Stimulated activated CD8-positive, alpha-beta memory T cell treated with anti-CD3 and anti-CD28 coated beads, Interleukin-4, amount 100 ng/mL, for 24 hours (primary cell): ENCODE measurements at regions not wholly inside any gene's neighbourhood (a gene's known extent, or its start where the extent isn't known, plus 50 kb on each side); places are given as distances from the start of the nearest gene placed in this dataset.
"Not testable (repeated sequence)": the region's sequence is repeated elsewhere in the genome, so short reads cannot be mapped to it uniquely, and the experiment has no call there.

ENCODE experiments used
- DNase-seq: peaks from one replicate; pipeline ENCODE4 v3.0.0-alpha.2; 2020; ENCODE audit warnings: low read depth

DNA sequence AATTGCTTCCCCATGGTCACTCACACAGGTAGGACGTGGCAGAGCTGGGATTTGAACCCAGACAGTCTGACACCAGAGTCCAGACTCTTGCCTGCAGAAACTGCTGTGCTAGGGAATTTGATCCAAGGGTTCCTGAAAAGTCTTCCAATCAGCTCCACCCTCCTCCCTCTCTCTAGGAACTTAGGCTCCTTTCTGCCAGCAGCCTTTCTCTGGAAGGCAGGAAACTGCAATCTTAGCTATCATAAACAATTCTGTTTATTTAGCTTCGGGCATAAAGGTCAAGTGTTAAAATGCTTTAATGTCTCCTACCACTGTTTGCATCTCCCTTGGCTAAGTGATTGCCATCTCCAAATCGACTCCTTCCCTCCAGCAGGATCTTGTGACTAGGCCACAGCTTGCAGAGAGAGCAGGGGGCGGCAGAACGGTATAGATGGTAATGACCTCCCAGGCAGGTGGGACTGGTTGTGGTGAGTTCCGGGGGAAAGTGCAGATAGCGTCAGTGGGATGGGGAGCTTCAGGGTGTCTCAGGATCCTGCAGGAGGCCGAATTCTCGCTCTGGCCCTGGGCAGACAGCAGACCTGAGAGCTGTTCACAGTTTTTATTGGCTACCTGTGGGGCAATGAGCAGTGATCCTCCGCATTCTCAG is 882.4 kb upstream of the EEF2KMT start:
- no peak for DNase-seq

DNA sequence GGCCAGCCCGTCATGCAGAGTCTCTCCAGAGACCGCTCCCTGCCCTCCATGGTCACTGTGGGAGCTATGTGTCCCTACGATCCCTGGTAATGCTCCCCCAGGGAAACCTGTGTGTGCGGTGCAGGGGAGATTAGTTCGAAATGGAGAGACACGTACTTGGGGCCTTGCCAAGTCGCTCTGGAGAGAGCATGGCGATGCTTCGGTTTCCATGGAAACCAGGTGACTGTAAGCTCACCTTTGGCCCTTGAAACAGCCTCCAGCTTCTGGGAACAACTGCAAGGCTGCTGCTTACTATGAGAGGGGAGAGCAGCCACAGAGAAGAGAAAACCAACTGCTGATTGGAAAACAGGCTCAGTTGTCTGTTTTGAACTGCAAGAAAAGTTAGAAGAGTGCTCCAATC is 879.7 kb upstream of the EEF2KMT start:
- no peak for DNase-seq

DNA sequence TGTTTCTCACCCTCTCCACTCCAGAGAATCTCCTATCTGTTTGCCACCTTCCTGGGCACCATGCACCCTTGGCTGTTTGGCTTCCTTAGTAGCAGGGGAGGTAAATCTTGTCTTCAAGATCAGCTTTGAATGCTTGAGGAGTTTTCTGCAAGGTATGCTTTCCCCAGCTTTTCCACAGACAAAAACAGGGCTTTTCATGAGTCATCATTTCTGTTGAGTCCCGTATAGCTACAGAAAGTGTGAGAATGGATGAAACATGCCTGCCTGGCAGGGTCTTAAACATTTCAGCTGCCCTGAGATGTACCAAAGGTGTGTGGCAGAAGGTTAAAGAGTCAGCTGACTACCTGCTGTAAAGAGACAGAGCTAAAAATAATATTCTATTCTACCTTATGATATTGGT is 875.2 kb upstream of the EEF2KMT start:
- no peak for DNase-seq

DNA sequence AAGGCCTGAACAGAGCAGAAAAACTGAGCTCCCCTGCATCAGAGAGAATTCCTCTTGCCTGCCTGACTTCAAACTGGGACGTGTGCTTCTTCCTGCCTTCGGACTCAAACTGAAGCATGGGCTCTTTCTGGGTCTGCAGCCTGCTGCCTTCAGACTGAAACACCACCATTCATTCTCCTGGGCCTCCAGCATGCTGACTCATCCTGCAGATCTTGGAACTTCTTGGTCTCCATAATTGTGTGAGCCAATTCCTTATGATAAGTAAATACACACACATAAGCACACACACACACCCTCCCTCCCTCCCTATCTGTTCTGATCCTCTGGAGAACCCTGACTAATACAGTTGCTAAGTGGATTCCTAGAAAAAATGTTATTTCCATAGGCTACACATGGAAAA is 874.3 kb upstream of the EEF2KMT start:
- DNase-seq, result no peak

DNA sequence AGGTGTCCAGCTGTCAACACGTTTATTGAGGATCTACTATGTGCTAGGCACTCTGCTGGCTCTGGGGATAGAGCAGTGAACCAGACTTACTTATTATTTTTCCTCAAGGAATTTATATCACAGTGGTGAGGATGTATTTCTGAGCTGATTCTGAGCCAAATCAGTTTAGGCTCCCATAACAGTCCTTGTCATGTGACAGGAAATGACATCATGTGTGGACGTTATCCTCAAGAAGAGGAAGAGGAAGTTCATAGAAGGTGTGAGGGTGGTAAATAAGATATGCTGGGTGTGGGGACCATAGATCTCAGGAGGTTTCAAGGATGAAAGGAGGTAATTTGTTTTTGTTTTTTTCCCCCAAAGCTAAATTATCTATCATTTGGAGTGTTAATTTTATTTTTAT is 873.5 kb upstream of the EEF2KMT start:
- no peak for DNase-seq

DNA sequence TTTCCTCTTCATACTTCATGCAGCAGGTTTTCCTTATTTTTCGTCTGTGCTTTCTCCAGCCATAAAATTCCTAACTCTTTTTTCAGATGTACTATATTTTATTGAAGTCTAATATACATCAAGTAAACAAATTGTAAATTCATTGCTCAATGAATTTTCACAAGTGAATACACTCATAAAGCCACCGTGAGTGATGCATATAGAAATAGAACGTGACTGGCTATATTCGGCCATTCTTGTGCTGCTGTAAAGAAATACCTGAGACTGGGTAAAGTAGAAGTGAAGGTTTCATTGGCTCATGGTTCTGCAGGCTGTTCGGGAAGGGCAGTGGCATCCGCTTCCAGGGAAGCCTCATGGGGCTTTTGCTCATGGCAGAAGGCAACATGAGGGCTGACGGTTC is 868.4 kb upstream of the EEF2KMT start:
- DNase-seq, result no peak

DNA sequence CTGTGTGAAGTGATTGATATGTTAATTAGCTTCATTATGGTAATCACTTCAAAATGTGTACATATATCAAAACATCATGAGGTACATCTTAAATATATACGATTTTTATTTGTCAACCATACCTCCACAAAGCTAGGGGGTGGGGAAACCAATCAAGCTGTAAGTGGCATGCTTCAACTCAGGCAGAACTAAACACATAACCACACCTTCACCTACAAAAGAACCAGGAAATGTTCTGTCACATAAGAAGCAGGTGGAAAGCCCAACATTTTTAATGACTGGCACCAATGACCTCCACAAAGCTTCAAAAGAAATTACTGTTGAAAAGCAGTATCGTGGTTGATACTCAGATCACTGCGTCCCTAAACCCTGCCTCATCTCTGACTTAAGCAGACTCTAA is 867.7 kb upstream of the EEF2KMT start:
- no peak for DNase-seq

DNA sequence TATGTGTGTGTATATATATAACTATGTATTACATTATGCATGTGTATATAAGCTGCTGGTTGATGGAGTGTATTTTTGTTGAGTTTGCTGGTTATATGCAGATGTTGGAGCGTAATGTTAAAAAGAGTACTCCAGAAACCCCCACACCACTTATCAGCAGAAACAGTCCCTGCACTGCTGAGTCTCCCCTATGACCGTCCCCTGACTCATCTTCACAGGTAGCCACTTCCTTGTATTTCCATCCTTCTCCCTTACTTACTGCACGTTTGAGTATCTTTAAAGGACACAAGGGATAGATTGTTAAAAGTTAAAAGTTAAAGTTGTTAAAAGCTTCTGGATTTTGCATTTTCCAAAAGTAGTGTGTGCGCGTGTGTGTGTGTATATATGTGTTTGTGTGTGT is 853.9 kb upstream of the EEF2KMT start:
- DNase-seq, result no peak

DNA sequence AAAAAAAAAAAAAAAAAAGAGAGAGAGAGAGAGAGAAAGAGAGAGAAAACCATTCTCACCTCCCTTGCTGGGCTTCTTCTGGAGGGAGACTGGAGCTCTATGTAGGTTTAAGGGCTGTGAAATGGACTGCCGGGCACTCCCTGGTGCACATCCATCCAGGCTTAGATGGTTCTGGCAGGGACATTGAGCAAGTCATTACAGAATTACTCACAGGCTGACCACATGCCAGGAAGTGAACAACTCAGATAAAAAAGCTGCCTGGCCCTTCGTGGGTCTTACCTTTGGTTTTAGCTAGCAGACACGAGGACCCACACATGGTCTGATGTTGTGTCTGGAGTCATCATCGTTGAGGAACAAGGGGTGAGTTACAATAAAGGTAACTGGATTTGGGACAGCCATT is 847.4 kb upstream of the EEF2KMT start:
- no peak for DNase-seq

DNA sequence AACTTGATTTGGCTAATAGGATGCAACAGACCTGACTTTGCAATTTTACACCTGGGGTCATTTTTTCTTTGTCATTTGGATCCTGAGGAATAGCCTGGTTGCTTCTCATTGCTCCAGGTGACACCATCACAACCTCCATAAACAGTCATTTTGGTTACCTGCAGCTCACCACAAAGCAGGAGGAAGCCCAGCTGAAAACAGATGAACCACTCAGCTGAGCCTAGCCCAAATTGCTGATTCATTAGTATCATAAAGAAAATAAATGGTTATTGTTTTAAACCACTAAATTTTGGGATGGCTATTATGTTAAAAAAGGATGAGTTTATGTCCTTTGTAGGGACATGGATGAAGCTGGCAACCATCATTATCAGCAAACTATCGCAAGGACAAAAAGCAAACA is 841.0 kb upstream of the EEF2KMT start:
- no peak for DNase-seq

DNA sequence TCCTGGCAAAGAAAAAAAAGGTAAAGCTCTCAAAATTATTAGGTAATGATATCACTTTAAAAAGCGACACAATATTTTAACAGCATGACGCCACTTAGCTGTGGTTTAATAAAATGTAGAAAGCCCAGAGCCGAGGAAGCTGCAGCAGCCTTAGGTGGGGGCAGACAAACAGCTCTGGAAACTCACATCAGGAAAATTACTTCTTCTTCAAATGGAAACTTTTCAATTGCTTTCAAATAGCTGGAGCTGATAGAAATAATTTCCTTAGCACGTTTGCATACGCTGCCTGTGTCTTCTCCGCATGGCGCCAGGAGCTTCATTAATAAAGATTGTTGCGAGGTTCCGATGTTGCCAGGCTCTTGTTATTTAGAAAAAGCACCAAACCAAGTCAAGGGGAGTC is 835.3 kb upstream of the EEF2KMT start:
- DNase-seq, result no peak

DNA sequence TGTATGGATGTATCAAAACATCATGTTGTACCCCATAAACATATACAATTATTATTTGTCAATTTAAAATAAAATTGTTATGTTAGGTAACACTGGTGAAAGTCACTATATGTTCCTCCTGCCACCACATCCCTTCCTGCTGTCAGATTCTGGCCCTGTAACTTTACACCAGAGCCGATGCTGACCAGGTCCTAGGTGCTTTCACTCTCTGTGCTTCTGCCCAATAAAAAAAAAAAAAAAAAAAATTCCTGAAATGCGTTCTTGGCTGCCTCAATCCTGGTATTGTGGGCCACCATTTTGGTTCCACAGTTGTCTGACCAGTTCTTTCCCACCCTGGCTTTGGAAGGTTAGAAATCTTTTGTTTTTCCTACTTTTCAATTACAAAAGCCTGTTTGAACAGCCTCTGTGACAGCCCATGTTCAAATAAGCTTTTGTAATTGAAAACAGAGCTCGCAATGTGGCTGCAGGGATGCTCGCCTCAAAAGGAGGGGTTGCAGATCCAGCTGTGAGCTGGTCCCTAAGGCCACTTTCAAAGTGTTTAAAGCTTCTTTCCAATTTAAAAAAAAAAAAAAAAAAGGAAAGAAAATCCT is 831.0 kb upstream of the EEF2KMT start:
- no peak for DNase-seq

DNA sequence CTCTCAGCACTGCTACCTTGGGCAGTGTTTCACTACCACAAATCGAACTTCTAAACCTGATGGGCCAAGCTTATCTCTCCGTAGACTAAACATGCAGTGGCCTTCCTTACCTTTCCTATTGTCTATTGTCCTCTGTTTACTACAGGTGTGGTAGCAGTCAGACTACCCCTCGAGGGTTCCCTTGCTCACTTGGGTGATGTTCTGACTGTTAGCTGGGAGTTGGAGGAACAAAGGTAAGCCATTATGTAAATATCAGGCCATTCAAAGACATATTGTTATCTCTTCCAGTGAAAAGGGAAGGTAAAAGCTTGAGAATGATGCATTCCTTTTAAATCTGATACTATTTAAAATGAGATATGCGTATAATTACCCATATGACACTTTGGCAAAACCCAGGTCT is 828.3 kb upstream of the EEF2KMT start:
- no peak for DNase-seq

DNA sequence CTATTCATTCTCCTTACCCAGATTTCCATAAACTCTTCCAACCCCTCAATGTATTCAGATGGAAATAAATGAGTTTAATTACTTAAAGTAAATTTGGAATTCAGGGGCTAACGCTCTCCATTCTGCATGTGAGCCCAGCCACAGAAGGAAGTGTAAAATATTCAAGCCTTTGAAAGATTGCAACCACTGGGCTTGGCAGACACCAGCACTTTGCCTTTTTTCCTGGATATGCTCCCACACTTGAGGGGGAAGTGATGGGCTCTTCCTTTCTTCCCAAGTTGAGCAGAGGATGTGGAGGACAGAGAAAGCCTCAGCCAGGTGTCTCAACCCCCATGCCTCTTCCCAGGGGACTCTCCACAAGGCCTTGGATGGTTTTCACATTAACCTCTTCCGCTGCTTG is 825.1 kb upstream of the EEF2KMT start:
- no peak for DNase-seq

DNA sequence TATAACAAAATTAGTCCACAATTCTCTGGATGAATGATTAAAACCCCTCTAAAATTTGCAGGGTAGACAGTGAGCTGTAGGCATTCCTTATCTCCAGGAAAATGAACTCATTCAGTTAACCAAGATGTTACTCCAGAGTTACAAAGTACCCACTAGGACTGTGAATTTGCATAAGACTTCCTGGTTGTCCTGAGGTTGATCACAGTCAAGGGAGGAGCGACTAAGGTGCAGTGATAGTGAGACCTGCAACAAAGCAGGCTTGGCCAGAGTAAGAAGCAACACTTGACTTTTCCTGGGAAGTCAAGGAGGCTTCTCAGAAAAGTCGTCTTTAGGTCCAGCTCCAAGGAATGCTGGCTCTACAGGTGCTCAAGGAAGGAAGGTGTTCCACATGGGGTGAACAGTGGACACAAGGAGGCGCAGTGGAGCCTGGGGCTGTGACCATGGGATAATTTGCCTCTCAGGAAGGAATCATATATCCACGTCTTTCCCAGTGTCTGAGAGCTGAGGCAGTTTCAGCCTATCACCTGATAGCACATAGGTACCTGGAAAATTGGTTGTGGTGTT is 821.1 kb upstream of the EEF2KMT start:
- no peak for DNase-seq

DNA sequence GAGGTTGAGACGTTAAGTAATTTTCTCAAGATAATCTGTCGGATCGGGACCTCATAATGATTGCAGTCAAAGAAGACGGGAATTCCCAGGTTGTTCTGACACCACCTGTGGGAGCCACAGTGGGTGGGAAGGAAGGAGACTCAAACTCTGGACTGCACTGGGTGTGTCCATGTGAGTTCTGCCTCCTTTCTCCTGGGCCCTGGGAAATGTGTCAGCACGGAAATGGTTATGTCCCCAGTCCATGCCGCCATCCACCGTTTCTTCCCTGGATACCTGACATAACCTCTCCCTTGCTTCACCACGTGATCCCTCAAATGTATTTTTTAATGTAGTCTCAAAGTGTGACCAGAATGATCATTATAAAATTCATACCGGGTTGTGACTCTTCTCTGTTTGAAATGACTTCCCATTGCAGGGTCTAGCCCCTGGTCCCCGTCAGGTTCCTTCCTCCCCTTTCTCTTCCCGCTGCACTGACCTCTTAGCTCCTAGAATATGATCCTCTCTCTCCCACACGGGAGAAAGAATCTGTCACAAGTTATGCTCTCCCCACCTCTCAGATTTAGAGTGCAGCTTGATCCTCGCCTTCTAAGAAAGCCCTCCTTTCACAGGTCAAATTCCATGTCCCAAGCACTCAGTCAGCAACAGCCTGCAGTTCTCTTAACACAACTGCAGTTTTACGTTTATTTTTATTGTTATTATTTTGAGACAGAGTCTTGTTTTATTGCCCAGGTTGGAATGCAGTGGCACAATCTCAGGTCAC is 820.0 kb upstream of the EEF2KMT start:
- DNase-seq, result no peak

DNA sequence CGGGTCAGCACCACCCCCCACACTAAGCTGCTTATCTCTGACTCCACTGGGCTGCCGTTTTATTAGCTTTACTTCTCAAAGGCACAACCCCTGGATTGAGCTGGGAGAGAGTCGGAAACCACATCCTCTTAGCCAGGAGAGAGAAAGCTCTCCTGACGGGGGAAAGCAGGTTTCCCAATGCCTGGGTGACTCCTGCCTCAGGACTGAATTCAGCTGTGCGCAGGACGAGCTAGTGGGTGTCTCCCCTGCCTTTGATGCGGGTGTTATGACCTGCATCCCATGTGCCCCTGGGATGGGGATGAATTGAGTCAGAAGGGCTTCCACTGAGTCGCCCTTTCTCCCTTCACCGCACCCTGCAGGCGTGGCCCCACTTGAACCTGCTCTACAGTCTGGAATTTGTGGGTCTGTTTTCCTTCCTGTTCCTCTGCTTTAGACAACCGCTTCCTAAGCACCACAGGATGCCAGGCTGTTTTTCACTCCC is 819.2 kb upstream of the EEF2KMT start:
- no peak for DNase-seq

DNA sequence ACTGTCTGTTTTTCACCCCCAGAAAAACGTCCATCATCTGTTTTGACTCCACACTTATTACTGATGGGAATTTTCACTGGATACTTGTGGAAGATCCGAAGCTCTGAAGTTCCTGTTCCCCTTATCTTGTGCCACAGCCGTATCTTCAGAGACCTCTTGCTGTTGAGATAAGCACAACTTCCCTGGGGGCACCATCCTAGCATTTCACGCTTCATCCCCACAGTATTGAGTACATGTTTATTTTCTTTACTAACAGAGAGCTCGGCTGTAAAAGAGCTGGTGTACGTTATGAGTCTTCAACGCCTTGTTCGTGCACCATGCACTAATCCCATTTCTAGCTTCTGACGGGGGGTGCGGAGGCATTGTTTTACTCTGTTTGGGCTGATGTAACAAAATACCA is 813.6 kb upstream of the EEF2KMT start:
- DNase-seq, result no peak

DNA sequence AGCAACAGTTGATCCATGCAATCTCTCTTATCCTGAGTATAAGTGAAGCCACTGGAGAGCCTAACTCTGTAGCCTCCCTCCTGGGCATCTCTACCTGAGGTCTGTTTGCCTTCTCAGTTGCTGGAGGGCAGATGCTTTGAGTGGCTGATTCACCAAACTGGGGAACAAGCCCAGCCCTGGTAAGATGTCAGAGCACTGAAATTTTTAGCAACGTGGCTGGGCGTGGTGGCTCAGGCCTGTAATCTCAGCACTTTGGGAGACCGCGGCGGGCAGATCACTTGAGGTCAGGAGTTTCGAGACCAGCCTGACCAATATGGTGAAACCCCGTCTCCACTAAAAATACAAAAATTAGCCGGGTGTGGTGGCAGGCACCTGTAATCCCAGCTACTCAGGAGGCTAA is 812.0 kb upstream of the EEF2KMT start:
- DNase-seq, result not testable (repeated sequence)

DNA sequence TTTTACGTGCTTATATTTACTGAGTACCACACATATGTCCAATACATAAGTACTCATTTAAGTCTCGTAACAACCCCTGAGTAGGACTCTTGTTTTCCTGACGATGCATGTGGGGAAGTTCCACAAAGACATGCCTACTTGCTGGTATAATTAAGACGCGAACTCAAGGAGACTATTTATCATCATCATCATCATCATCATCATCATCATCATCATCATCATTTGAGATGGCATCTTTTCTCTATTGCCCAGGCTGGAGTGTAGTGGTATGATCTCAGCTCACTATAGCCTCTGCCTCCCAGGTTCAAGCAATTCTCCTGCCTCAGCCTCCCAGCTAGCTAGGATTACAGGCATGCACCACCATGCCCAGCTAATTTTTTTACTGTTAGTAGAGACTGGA is 809.9 kb upstream of the EEF2KMT start:
- no peak for DNase-seq

DNA sequence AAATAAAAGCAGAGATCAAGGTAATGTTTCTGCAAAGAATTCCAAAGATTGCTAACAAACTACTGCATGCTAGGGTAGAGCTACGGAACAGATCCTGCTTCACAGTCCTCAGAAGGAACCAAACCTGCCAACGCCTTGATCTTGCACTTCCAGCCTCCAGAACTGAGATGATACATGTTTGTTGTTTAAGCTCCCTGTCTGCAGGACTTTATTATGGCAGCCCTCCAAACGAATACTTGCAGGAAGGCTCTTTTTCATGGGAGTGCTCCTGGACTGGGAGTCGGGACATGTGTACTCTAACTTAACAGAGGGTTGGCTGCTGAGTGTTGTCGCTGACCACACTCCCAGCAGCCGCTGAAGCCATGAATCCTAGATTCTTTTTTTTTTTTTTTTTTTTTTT is 808.8 kb upstream of the EEF2KMT start:
- no peak for DNase-seq

DNA sequence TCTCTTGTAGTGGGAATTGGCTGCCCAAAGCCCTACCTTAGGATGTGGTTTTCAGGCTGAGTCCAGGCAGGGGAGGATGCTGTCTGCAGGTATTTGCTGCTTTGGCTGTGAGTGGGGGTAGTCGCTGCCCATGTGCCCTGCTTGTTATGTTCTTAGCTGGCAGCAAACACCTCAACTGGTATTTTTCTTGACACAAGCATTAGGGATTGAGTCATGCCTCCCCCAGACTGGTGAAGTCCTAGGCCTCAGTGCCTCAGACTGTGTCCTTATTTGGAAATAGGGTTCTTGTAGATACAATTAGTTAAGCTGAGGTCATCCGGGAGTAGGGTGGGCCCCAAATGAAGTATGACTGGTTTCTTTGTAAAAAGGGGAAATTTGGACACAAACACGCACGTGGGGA is 808.3 kb upstream of the EEF2KMT start:
- DNase-seq, result no peak

DNA sequence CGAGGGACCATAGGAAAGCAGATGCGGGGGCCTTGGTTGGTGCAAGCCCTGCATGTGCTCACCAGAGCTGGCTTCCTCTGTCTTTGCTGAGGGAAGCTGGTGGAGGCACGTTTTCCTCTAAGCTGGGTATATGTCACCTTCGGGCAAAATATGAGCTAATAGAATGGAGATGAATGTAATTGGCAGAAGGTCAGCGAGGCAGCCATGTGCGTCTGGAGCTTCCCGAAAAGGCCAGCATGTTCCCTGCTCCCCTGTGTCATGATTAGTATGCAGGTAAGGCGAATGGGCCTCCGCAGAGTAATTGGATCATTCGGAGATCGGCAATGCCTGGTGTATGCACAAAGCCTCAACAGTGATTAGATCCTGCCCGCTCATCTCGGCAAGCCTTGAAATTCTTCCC is 806.2 kb upstream of the EEF2KMT start:
- DNase-seq, result no peak
